Hepatocyte (in vitro differentiated cells): ENCODE measurements at regions not wholly inside any gene's neighbourhood (a gene's known extent, or its start where the extent isn't known, plus 50 kb on each side); places are given as distances from the start of the nearest gene placed in this dataset.

Source experiments
- CTCF ChIP-seq: fragments of 200-600 bp; sonication (generic); IDR thresholded peaks from 2 replicates; pipeline ENCODE4 v1.5.1; 2016; ENCODE audit warnings: antibody characterized with exemption, mild to moderate bottlenecking; ENCODE audit not compliant: poor library complexity
- EZH2 ChIP-seq: fragments of 200-600 bp; sonication (generic); IDR thresholded peaks from 2 replicates; pipeline ENCODE4 v1.6.1; 2016; ENCODE audit warnings: antibody characterized with exemption, mild to moderate bottlenecking, borderline replicate concordance

- TF ChIP-seq CTCF (no peak), EZH2 (no peak)
Measured at GRCh38 chr13:80217614-80218456, 123.1 kb downstream of the SPRY2 start.
